HG03469 (cell line): ENCODE measurements at regions not wholly inside any gene's neighbourhood (a gene's known extent, or its start where the extent isn't known, plus 50 kb on each side); places are given as distances from the start of the nearest gene placed in this dataset.

Experiments used
- ATAC-seq: cut with Tn5 transposase; IDR thresholded peaks from one replicate; pipeline ENCODE4 v1.9.1; 2021; ENCODE audit warnings: mild to moderate bottlenecking, moderate library complexity, moderate number of reproducible peaks; ENCODE audit not compliant: unreplicated experiment

DNA sequence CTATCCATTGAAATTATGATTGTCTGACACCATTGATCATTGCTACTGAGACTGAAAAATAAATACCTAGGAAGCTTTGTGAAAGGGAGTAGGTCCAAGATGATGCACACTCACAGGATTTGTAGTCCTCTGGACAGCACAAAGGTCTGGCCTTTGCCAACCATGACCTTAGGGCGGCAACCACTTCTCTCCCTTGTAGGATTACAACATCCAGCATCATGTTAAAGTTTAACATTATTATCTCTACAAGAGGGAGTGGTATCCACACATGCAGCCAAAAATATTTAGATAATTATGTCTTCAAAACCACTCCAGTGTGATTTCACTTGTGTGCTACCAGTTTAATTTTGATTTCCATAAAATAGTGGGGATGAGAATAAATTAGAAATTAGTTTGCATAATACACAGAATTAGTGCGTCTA, 51.1 kb upstream of the NHSL1 start:
- ATAC-seq: no peak

DNA sequence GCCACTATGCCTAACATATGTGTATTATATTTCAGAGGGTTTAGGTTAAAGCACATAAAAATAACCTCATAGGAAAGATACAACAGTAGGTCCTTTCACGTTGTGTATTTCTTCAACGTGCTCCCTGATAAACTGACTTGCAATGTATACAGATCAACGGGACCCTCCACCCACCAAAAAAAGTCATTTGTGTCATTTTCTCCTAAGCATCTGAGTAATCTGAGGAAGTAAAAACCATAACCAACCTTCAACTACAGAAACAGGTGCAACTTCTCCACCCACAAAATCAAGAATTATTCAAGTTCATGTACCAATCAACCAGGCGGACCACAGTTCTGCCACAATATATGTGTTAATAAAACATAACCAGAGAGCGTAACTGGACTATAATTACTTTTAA, 54.9 kb upstream of the NHSL1 start:
- no peak for ATAC-seq

DNA sequence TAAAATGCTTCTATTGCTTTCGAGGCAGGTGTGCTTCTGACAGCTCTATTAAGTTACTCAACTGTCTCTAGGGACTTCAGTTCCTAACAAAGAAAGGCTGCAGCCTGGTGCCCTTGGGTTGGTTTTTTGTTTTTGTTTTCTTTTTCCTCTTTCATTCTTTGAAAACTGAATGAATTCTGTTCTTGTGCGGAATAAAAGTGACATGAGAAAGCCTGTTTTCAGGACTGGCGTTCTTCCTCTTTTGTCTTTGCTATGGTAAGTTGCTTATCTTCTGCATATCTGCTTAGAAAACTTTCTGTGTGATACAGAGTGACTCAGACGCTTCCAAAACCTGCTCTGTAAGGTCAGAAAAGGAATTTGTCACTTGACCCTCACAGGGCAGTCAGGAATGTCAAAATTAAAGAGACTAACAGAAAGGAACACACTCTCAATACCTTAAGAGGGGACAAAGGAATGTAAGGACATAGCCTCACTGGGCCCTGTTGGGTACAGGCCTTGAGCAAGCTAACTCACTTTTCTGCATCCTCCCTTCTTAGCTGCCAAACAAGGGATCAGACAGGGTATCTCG, 56.2 kb upstream of the NHSL1 start:
- no peak for ATAC-seq

DNA sequence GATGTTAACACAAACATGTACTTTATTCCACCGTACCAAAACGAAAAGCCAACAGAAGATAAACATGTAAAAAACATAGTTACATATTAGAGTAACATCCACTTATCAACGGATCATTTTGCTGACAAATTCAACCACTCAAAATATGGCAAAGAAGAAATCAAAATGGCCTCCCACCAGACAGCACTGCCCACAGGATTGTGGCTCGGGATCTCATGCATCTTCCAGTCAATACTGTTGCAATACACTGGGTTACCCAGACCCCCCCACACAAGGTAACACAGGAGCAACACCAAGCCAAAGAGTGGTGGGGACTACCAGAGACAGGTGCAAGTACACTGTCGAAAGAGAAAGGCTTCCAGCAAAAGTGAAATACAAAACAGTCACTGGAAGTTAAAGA, 57.9 kb upstream of the NHSL1 start:
- no peak for ATAC-seq

DNA sequence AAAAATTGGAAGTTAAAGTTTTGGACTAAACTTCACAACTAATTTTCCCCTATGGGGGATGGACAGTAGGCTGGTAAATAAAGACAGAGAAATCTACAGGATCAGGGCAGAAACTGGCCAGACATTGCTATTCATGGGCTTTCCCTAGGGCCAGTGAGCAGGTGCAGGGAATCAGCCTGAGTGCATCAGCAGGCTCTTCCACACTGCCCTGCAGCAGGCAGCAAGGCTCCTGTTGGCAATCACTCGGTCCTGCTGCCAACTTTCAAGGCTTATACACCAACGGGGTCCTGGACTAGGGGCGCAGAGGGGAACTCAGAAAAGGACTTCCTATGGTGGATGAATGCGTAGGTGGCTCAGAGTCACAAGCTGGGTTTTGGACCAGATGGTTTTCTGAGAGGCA, 59.8 kb upstream of the NHSL1 start:
- ATAC-seq: no peak

DNA sequence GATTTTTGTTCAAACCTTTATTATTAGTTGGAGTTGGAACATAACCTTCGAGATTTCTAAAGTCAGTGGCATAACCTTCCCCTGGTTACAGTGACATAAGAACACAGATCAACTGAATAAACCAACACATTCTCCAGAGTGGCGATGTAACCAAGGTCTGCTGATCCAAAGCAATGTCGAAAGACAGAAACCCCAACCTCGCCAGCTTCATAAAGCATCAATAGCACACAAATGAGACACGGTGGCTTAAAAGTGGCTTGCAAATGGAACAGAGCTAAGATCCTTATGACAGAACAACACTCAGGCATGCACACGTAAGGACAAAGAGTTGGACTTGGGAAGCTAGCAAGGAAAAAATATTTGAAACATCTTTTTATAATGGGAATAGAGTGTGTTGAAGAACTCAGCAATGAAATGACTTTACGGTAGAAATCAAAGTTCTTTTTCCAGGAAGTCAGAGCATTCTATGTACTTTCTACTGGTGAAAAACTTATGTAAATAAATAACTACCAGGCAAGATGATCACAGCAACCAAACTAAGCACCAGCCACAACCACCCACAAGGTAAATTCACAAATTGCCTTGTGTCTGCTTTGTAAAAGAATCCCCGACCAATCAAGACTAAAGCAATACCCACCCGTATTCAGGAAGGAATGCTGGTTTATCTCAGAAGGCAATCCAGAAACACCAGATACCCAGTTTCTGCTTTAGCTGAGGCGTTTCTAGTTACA, 61.0 kb upstream of the NHSL1 start:
- no peak for ATAC-seq

DNA sequence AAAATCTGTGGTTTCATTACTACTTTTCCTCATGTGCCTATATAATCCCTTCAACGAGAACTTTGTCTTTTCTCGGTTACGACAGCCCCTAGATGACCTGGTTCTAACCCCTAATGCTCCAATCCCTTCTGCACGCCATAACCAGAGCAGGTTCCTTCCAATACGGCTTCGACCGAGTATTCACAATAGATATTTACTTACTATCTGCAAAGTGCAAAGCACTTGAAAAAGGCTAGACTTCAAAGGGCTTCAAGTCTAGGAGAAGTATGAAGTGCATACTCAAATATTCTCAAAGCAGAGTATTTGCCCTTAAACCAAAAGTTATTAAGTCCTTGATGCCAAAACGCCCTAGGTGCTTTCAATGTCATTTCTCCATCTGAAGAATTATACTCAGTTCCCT, 63.4 kb upstream of the NHSL1 start:
- no peak for ATAC-seq

DNA sequence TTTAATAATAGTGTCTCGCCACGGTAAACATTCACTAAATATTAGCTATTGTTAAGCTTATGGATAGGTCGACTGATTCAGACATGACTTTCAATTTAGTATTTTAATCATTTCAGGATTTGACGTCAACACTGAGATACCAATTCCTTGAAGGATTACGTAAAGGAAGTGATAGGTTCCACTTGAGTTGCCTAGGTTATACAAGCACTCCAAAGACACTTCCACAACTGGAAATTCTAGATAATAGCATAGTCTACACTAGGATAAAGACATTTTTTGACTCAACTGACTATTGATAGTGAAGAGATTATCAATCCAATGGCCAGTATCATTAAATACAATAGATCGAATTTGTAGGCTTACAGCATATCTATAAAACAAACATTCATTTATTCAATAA, 63.9 kb upstream of the NHSL1 start:
- ATAC-seq: no peak

DNA sequence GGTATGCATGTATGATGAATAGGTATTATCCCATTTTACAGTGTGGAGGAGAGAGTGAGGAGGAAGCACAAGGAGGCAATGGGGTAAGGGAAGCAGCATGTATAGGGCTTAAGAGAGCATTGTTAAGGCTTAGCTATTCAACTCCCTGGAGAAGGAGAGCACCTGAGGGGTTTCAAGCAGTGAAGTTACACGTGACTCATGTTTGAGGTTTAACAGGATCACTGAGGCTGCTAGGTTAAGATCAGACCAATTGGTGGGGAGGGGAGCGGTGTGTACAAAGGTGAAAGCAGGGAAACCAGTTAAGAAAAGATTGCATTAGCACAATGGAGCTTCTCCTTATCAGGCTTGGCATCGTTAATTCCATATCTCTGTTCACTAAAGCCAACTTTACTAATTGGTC, 64.4 kb upstream of the NHSL1 start:
- ATAC-seq: no peak

DNA sequence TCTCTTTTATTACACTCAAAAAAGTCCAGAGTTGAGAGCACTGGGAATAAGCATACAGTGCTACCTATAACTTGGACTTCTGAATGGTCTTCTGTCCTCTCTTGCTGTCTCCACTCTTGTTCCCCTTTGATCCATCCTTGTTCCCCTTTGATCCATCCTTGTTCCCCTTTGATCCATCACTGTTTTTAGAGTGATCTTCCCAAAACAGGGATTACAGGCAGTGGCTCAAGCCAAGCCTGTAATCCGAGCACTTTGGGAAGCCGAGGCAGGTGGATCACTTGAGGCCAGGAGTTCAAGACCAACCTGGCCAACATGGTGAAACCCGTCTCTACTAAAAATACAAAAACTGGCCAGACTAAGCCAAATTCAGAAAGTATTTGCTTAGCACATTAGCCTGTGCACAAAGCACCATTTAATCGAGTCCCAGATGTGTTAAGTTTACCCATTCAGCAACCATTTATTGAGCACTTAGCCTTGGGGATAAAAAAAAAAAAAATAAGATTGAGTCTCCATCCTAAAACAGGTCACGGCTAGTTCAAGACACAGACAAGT, 65.0 kb upstream of the NHSL1 start:
- no peak for ATAC-seq

DNA sequence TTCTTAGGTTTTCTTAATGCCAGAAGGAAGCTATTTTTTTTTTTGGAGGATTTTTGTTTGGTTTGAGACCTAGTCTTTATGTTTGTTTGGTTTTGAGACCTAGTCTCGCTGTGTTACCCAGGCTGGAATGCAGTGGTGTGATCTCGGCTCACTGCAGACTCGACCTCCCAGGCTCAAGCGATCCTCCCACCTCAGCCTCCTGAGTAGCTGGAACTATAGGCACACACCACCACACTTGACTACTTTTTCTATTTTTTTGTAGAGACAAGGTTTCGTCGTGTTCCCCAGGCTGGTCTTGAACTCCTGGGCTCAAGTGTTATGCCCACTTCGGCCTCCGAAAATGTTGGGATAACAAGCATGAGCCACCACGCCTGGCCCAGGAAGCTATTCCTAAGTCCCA, 67.8 kb upstream of the NHSL1 start:
- no peak for ATAC-seq

DNA sequence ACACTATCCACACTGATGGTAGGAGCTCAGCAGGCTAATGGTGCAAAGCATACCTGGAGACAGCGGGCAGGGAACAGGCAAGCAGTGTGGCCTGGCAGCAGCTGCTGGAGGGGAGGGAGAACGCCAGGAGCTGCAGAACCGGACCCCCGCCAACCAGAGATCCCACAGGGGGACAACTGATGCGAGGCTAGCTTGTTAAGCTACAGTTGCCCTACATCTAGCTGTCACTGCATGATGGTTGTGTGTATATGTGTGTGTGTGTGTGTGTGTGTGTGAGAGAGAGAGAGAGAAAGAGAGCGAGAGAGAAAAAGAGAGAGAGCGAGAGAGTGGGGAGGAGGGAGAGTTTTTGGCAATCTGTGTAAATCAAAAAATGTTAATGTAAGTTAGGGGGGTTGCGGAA, 69.7 kb upstream of the NHSL1 start:
- no peak for ATAC-seq

DNA sequence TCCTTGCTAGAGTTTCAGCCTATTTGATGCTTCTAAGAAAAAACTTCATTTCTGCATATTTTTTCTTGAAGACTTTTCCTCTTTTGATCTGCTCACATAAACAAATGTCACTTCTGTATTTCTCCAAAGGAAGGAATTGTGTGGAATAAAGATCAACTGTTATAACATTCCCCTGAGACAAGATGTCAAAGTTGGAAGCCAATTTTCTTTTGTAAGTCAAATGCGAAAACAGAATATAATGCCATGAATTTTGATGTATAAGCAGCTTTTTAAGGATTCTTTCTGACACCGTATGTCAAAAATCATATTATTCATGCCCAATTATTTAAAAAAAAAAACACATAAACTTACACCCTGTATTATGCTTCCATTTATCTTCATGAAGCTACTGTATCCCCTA, 70.3 kb upstream of the NHSL1 start:
- no peak for ATAC-seq

DNA sequence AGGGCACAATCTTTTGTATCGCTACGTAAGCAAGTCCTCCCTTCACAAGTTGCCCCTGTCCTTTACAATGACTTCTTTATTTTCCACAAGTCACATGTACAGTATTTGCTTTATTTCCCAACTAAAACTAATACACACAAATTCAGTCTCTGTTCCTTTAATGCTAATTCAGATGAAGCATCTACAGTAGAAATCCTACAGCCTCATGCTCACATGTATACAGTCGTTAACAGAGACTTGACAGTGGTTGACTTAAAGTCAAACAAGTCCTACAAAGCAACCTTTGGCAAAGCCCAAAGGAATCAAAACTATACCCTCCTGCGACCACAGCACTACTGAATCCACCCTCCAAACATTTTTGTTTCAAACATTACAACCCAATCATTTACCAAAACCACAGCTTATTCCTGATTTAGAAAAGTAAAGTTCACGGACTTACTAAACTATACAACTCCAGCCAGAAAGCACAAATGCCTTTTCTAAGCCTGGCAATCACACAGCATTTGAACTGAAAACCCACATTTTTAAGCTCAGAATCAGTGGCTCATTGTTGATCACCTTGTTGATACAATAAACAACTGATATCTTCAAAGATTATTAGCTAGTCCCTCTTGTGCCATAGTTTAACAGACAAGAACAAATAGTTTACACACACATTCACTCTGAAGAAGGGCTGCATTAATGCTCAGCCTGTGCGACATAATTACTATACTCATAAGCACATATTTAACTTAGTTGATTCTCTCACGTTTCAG, 70.9 kb upstream of the NHSL1 start:
- no peak for ATAC-seq

DNA sequence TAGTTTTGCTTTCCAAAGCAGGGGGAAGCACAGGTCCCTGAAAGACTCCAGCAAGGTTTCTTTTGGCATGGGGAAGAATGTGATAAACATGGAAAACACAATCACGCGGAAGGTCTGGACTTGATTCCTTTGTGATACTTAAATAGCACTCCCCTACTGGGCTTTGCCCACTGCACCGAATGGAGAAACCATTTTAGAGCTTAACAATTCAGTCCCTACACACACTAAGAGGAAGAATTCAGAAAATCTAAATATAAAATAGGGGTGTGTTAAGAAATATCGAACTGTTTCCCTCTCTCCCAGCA, 71.4 kb upstream of the NHSL1 start:
- ATAC-seq: no peak

DNA sequence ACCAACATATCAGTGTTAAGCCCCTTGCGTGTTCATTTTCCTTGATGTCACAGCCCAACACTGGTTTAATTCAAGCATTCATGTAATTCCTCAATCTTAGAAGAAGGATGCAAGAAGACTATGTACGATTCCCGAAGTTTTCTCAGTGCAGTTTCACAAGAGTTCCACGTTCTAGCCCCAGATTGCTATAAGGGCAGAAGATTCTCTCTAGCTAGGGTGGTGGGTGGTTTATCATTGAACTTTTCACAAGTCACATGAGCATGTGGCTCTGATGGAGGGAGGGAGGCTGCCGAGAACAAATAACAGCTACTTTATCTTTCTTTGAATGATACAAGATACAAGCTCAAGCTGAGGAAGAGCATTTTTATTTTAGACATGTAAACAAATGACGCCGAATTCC, 71.9 kb upstream of the NHSL1 start:
- ATAC-seq: no peak

DNA sequence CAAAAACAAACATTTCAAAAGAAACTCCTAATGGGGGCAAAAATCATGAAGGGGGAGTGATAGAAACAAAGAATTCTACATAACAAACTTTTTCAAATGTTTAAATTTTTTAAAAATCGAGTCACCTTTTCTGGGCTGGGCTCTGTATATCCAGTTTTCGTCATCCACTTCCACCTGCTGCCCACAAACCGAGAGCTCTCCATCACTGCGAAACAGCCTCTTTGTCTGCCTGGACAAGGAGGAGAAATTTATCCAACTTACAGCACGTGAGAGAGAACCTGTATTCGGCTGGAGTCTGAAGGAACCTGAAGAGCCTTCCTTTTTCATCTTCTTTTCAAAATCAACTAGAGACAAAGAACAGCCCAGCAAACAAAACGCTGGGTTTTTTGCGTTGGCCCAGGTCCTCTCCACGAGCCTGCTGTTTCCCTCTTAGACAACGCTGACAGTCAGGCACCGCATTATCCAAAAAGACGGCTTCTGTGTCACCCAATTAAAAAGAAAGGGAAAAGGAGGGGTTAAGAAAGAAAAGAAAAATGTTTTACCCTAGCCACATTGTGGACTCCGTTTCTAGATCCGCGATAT, 72.4 kb upstream of the NHSL1 start:
- no peak for ATAC-seq

DNA sequence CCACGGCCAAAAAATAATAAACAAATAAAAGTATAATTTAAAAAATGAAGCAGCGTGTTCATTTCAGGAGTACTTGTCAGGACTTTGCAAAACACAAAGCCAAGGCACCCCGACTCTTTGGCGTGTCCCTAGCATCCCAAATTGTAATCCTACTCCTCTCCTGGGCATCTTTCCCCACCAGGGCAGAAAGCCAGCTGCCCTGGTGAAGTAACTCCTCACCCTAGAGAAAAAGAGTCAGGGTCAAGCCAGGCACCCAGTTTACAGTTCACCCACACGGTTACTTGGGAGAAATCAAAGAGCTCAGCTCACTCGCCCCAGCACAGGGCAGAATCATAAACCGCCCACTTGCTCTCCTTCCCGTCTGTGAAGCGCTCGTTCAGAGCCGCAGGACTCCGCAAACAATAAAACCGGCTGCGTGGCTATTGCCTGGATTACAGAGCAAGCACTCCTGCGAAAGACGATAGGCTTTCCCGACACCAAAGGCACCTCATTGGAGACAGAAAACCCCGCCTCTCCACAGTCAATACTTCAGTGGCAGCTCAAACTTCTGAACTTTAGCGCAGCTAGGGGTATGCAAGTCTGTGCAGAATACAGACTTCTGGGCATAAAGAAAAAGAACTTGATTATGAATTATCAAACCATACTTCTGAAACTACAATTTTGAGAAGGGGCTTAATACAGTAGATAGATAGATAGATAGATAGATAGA, 73.0 kb upstream of the NHSL1 start:
- no peak for ATAC-seq

DNA sequence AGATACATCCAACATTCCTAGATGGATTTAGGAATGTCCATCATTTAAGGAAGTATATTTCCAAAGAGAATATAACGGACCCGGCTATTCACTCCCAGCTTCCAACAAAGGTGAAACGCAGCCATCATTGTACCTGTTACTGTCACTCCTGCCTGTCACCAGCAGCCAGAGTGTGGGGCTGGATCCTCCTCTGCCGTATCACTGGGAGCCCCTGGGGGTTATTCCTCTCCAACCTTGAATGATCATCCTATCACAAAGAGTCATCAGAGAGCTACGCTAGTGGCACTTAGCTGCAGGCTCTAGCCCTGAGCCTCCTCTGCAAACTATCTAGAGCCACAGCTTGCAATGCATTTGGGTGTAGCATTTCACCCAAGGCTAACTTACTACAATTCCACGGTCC, 73.6 kb upstream of the NHSL1 start:
- no peak for ATAC-seq

DNA sequence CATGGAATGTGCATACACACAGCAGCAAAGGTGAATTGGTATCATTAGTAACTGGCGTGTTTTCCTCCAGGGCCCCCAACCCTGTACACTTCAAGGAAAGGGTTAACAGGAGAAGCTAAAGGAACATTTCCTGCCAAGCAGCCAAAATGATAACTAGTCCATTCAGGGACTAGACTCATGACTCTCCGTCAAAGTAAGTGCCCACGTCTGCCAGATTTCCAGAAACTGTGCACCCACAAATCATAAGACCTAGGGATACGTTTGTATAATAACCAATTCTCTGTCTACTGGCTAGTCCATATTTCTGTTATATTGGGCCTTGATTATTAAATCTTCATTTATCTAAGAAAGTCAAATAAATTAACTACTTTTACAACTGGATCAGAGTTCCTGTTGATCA, 76.0 kb upstream of the NHSL1 start:
- no peak for ATAC-seq

DNA sequence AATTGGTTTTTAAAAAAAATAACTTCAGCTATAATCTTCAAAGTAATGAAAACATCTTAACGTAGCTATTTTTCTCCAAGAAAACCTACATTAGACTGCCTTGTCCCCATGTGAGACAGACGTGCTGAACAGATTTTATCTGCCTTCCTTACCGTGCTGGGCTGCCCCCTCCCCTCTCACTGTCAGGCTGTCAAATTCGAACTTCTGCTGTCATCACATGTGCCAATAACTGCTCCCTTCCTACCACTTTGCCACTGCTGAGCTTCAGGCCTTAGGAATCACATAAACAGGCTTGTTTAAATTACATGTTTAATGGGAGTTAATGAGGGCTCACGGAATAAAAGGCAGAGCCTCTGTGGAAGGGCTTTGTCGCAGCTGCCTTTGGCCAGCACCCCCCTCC, 77.0 kb upstream of the NHSL1 start:
- no peak for ATAC-seq
